Neural progenitor cell (in vitro differentiated cells): ENCODE measurements at regions not wholly inside any gene's neighbourhood (a gene's known extent, or its start where the extent isn't known, plus 50 kb on each side); places are given as distances from the start of the nearest gene placed in this dataset.
A peak's percentile ranks its signal among the peaks of the same experiment; 100 is the strongest.

Experiments used
- DNase-seq: peaks from one replicate; pipeline ENCODE4 v3.0.0-alpha.2; 2016; ENCODE audit warnings: low spot score
- H2AFZ ChIP-seq: fragments of 200-600 bp; sonication (generic); replicated peaks from 2 replicates; pipeline ENCODE4 v1.6.1; 2016; ENCODE audit warnings: antibody characterized with exemption
- H3F3A ChIP-seq: fragments of 200-600 bp; sonication (generic); 2 replicates; pipeline ENCODE4 v1.6.1; 2016; ENCODE audit warnings: antibody characterized with exemption, low read depth
- H3K27ac ChIP-seq: fragments of 200-600 bp; sonication (generic); 2 replicates; pipeline ENCODE4 v1.5.1; 2016; ENCODE audit warnings: mild to moderate bottlenecking
- H3K27me3 ChIP-seq: fragments of 200-600 bp; sonication (generic); 2 replicates; pipeline ENCODE4 v1.6.1; 2016; ENCODE audit warnings: mild to moderate bottlenecking, moderate library complexity
- H3K36me3 ChIP-seq: fragments of 200-600 bp; sonication (generic); 2 replicates; pipeline ENCODE4 v1.5.1; 2016
- H3K4me1 ChIP-seq: fragments of 200-600 bp; sonication (generic); 2 replicates; pipeline ENCODE4 v1.6.1; 2016; ENCODE audit warnings: mixed run types
- H3K4me2 ChIP-seq: fragments of 200-600 bp; sonication (generic); 2 replicates; pipeline ENCODE4 v1.6.1; 2016
- H3K4me3 ChIP-seq: fragments of 200-600 bp; sonication (generic); 2 replicates; pipeline ENCODE4 v1.5.1; 2016
- H3K79me2 ChIP-seq: fragments of 200-600 bp; sonication (generic); 2 replicates; pipeline ENCODE4 v1.6.1; 2016; ENCODE audit warnings: low read depth
- H3K9ac ChIP-seq: fragments of 200-600 bp; sonication (generic); 2 replicates; pipeline ENCODE4 v1.6.1; 2016
- H3K9me3 ChIP-seq: fragments of 200-600 bp; sonication (generic); 2 replicates; pipeline ENCODE4 v1.5.1; 2016; ENCODE audit warnings: low read depth
- H4K20me1 ChIP-seq: fragments of 200-600 bp; sonication (generic); 2 replicates; pipeline ENCODE4 v1.6.1; 2016; ENCODE audit warnings: low read depth
- H3K27ac Mint-ChIP-seq: 3 replicates; pipeline ENCODE4 v1.8.0; 2021; ENCODE audit warnings: mixed read lengths
- H3K27me3 Mint-ChIP-seq: 2 replicates; pipeline ENCODE4 v1.8.0; 2022; ENCODE audit warnings: low read depth, mild to moderate bottlenecking, inconsistent platforms, moderate library complexity, mixed read lengths; ENCODE audit not compliant: insufficient read depth
- H3K36me3 Mint-ChIP-seq: 3 replicates; pipeline ENCODE4 v1.8.0; 2021; ENCODE audit warnings: mixed read lengths
- H3K4me1 Mint-ChIP-seq: 3 replicates; pipeline ENCODE4 v1.8.0; 2021; ENCODE audit warnings: mixed read lengths
- H3K4me3 Mint-ChIP-seq: 3 replicates; pipeline ENCODE4 v1.8.0; 2021; ENCODE audit warnings: mild to moderate bottlenecking, moderate library complexity, mixed read lengths
- H3K9me3 Mint-ChIP-seq: 3 replicates; pipeline ENCODE4 v1.8.0; 2020; ENCODE audit warnings: mixed read lengths
- CTCF ChIP-seq: fragments of 200-600 bp; sonication (generic); IDR thresholded peaks from 2 replicates; pipeline ENCODE4 v1.5.1; 2017; ENCODE audit warnings: antibody characterized with exemption, mild to moderate bottlenecking
- EZH2 ChIP-seq: fragments of 200-600 bp; sonication (generic); IDR thresholded peaks from 2 replicates; pipeline ENCODE4 v1.6.1; 2017; ENCODE audit warnings: antibody characterized with exemption, mild to moderate bottlenecking, moderate library complexity
- EZH2phosphoT487 ChIP-seq: fragments of 200-600 bp; sonication (generic); IDR thresholded peaks from 2 replicates; pipeline ENCODE4 v1.6.1; 2017; ENCODE audit warnings: antibody characterized with exemption

GRCh38 chr16:22751685-22752084 lies 62.3 kb upstream of the HS3ST2 start:
- DNase-seq, result no peak
- no peak overlapping the region for H3K4me2 ChIP-seq
- H3K4me1 Mint-ChIP-seq, result peaks cover 13% of the 10 kb centered on the region
- H3K36me3 ChIP-seq, result no peaks in the 10 kb centered on the region
- H3K9me3 ChIP-seq, result no peaks in the 10 kb centered on the region
- H3F3A ChIP-seq, result no peaks in the 10 kb centered on the region
- no peaks in the 10 kb centered on the region for H3K36me3 Mint-ChIP-seq
- H3K4me1 ChIP-seq, result peaks cover 5% of the 10 kb centered on the region
- H3K27ac ChIP-seq, result no peak overlapping the region
- no peaks in the 10 kb centered on the region for H3K79me2 ChIP-seq
- H3K27me3 Mint-ChIP-seq, result peaks cover 3% of the 10 kb centered on the region
- H3K4me3 Mint-ChIP-seq, result no peak overlapping the region
- peaks cover 7% of the 10 kb centered on the region for H3K9me3 Mint-ChIP-seq
- H3K27ac Mint-ChIP-seq, result peak overlapping the region; percentile 74
- H3K9ac ChIP-seq, result no peak overlapping the region
- no peaks in the 10 kb centered on the region for H3K27me3 ChIP-seq
- peak overlapping the region; percentile 12 for H2AFZ ChIP-seq
- H4K20me1 ChIP-seq, result no peaks in the 10 kb centered on the region
- H3K4me3 ChIP-seq, result no peak overlapping the region
- no peak for TF ChIP-seq EZH2phosphoT487
- TF ChIP-seq CTCF, result no peak
- TF ChIP-seq EZH2, result no peak

- no peak overlapping the region for H3K4me3 ChIP-seq
- H3K79me2 ChIP-seq, result no peaks in the 10 kb centered on the region
- no peak for TF ChIP-seq EZH2phosphoT487
- TF ChIP-seq EZH2, result no peak
- H3K27ac Mint-ChIP-seq, result no peak overlapping the region
- no peaks in the 10 kb centered on the region for H3K36me3 Mint-ChIP-seq
- H4K20me1 ChIP-seq, result no peaks in the 10 kb centered on the region
- no peak overlapping the region for H3K4me2 ChIP-seq
- no peak overlapping the region for H3K27ac ChIP-seq
- no peak overlapping the region for H3K9ac ChIP-seq
- no peak for DNase-seq
- H3K36me3 ChIP-seq, result no peaks in the 10 kb centered on the region
- peaks cover 13% of the 10 kb centered on the region for H3K4me1 Mint-ChIP-seq
- H3K9me3 Mint-ChIP-seq, result no peaks in the 10 kb centered on the region
- H3K27me3 ChIP-seq, result no peaks in the 10 kb centered on the region
- no peaks in the 10 kb centered on the region for H3K9me3 ChIP-seq
- no peaks in the 10 kb centered on the region for H3F3A ChIP-seq
- peaks cover 6% of the 10 kb centered on the region for H3K27me3 Mint-ChIP-seq
- H3K4me3 Mint-ChIP-seq, result no peak overlapping the region
- no peak overlapping the region for H2AFZ ChIP-seq
- peaks cover 5% of the 10 kb centered on the region for H3K4me1 ChIP-seq
Measured at GRCh38 chr16:22753451-22753850, 60.5 kb upstream of the HS3ST2 start.

GRCh38 chr16:22754577-22754976 lies 59.4 kb upstream of the HS3ST2 start:
- no peak overlapping the region for H2AFZ ChIP-seq
- no peaks in the 10 kb centered on the region for H3K27me3 ChIP-seq
- no peak overlapping the region for H3K4me3 ChIP-seq
- TF ChIP-seq EZH2phosphoT487 (no peak), EZH2 (no peak), CTCF (no peak)
- no peak for DNase-seq
- no peak overlapping the region for H3K27ac ChIP-seq
- no peaks in the 10 kb centered on the region for H3K9me3 ChIP-seq
- H3K4me1 Mint-ChIP-seq, result peaks cover 13% of the 10 kb centered on the region
- H3F3A ChIP-seq, result no peaks in the 10 kb centered on the region
- peaks cover 6% of the 10 kb centered on the region for H3K27me3 Mint-ChIP-seq
- H3K36me3 Mint-ChIP-seq, result no peaks in the 10 kb centered on the region
- H3K9ac ChIP-seq, result no peak overlapping the region
- no peak overlapping the region for H3K4me2 ChIP-seq
- H3K4me3 Mint-ChIP-seq, result no peak overlapping the region
- H4K20me1 ChIP-seq, result no peaks in the 10 kb centered on the region
- no peak overlapping the region for H3K27ac Mint-ChIP-seq
- no peaks in the 10 kb centered on the region for H3K9me3 Mint-ChIP-seq
- H3K79me2 ChIP-seq, result no peaks in the 10 kb centered on the region
- peaks cover 5% of the 10 kb centered on the region for H3K4me1 ChIP-seq
- H3K36me3 ChIP-seq, result no peaks in the 10 kb centered on the region

GRCh38 chr16:22757202-22757601 lies 56.8 kb upstream of the HS3ST2 start:
- Histone ChIP-seq H3K36me3 (no peaks in the 10 kb centered on the region), H2AFZ (no peak overlapping the region), H3K4me2 (no peak overlapping the region), H3K27me3 (no peaks in the 10 kb centered on the region), H3K9ac (no peak overlapping the region), H3F3A (no peaks in the 10 kb centered on the region), H3K9me3 (no peaks in the 10 kb centered on the region), H4K20me1 (no peaks in the 10 kb centered on the region), H3K79me2 (no peaks in the 10 kb centered on the region), H3K27ac (no peak overlapping the region), H3K4me3 (no peak overlapping the region), H3K4me1 (peaks cover 5% of the 10 kb centered on the region)
- Mint-ChIP-seq H3K36me3 (no peaks in the 10 kb centered on the region), H3K27me3 (peaks cover 6% of the 10 kb centered on the region), H3K4me1 (peaks cover 5% of the 10 kb centered on the region), H3K4me3 (no peak overlapping the region), H3K27ac (no peak overlapping the region), H3K9me3 (no peaks in the 10 kb centered on the region)
- TF ChIP-seq EZH2phosphoT487 (no peak), CTCF (no peak), EZH2 (no peak)
- no peak for DNase-seq
